Neural progenitor cell (in vitro differentiated cells): ENCODE measurements at regions not wholly inside any gene's neighbourhood (a gene's known extent, or its start where the extent isn't known, plus 50 kb on each side); places are given as distances from the start of the nearest gene placed in this dataset.

Experiments used
- DNase-seq: peaks from one replicate; pipeline ENCODE4 v3.0.0-alpha.2; 2016; ENCODE audit warnings: low spot score
- H2AFZ ChIP-seq: fragments of 200-600 bp; sonication (generic); replicated peaks from 2 replicates; pipeline ENCODE4 v1.6.1; 2016; ENCODE audit warnings: antibody characterized with exemption
- H3F3A ChIP-seq: fragments of 200-600 bp; sonication (generic); 2 replicates; pipeline ENCODE4 v1.6.1; 2016; ENCODE audit warnings: antibody characterized with exemption, low read depth
- H3K27ac ChIP-seq: fragments of 200-600 bp; sonication (generic); 2 replicates; pipeline ENCODE4 v1.5.1; 2016; ENCODE audit warnings: mild to moderate bottlenecking
- H3K27me3 ChIP-seq: fragments of 200-600 bp; sonication (generic); 2 replicates; pipeline ENCODE4 v1.6.1; 2016; ENCODE audit warnings: mild to moderate bottlenecking, moderate library complexity
- H3K36me3 ChIP-seq: fragments of 200-600 bp; sonication (generic); 2 replicates; pipeline ENCODE4 v1.5.1; 2016
- H3K4me1 ChIP-seq: fragments of 200-600 bp; sonication (generic); 2 replicates; pipeline ENCODE4 v1.6.1; 2016; ENCODE audit warnings: mixed run types
- H3K4me2 ChIP-seq: fragments of 200-600 bp; sonication (generic); 2 replicates; pipeline ENCODE4 v1.6.1; 2016
- H3K4me3 ChIP-seq: fragments of 200-600 bp; sonication (generic); 2 replicates; pipeline ENCODE4 v1.5.1; 2016
- H3K79me2 ChIP-seq: fragments of 200-600 bp; sonication (generic); 2 replicates; pipeline ENCODE4 v1.6.1; 2016; ENCODE audit warnings: low read depth
- H3K9ac ChIP-seq: fragments of 200-600 bp; sonication (generic); 2 replicates; pipeline ENCODE4 v1.6.1; 2016
- H3K9me3 ChIP-seq: fragments of 200-600 bp; sonication (generic); 2 replicates; pipeline ENCODE4 v1.5.1; 2016; ENCODE audit warnings: low read depth
- H4K20me1 ChIP-seq: fragments of 200-600 bp; sonication (generic); 2 replicates; pipeline ENCODE4 v1.6.1; 2016; ENCODE audit warnings: low read depth
- H3K27ac Mint-ChIP-seq: 3 replicates; pipeline ENCODE4 v1.8.0; 2021; ENCODE audit warnings: mixed read lengths
- H3K27me3 Mint-ChIP-seq: 2 replicates; pipeline ENCODE4 v1.8.0; 2022; ENCODE audit warnings: low read depth, mild to moderate bottlenecking, inconsistent platforms, moderate library complexity, mixed read lengths; ENCODE audit not compliant: insufficient read depth
- H3K36me3 Mint-ChIP-seq: 3 replicates; pipeline ENCODE4 v1.8.0; 2021; ENCODE audit warnings: mixed read lengths
- H3K4me1 Mint-ChIP-seq: 3 replicates; pipeline ENCODE4 v1.8.0; 2021; ENCODE audit warnings: mixed read lengths
- H3K4me3 Mint-ChIP-seq: 3 replicates; pipeline ENCODE4 v1.8.0; 2021; ENCODE audit warnings: mild to moderate bottlenecking, moderate library complexity, mixed read lengths
- H3K9me3 Mint-ChIP-seq: 3 replicates; pipeline ENCODE4 v1.8.0; 2020; ENCODE audit warnings: mixed read lengths
- CTCF ChIP-seq: fragments of 200-600 bp; sonication (generic); IDR thresholded peaks from 2 replicates; pipeline ENCODE4 v1.5.1; 2017; ENCODE audit warnings: antibody characterized with exemption, mild to moderate bottlenecking
- EZH2 ChIP-seq: fragments of 200-600 bp; sonication (generic); IDR thresholded peaks from 2 replicates; pipeline ENCODE4 v1.6.1; 2017; ENCODE audit warnings: antibody characterized with exemption, mild to moderate bottlenecking, moderate library complexity
- EZH2phosphoT487 ChIP-seq: fragments of 200-600 bp; sonication (generic); IDR thresholded peaks from 2 replicates; pipeline ENCODE4 v1.6.1; 2017; ENCODE audit warnings: antibody characterized with exemption

- Mint-ChIP-seq H3K27me3 (peaks cover 2% of the 10 kb centered on the region), H3K9me3 (peaks cover 5% of the 10 kb centered on the region), H3K36me3 (no peaks in the 10 kb centered on the region), H3K27ac (no peak overlapping the region), H3K4me3 (no peak overlapping the region), H3K4me1 (no peaks in the 10 kb centered on the region)
- Histone ChIP-seq H3K4me2 (no peak overlapping the region), H3K36me3 (no peaks in the 10 kb centered on the region), H3F3A (no peaks in the 10 kb centered on the region), H3K27ac (no peak overlapping the region), H3K9ac (no peak overlapping the region), H3K9me3 (peaks cover 4% of the 10 kb centered on the region), H3K4me1 (no peaks in the 10 kb centered on the region), H3K79me2 (no peaks in the 10 kb centered on the region), H3K4me3 (no peak overlapping the region), H4K20me1 (no peaks in the 10 kb centered on the region), H2AFZ (no peak overlapping the region), H3K27me3 (no peaks in the 10 kb centered on the region)
- no peak for DNase-seq
- no peak for TF ChIP-seq CTCF
- TF ChIP-seq EZH2 = no peak
- no peak for TF ChIP-seq EZH2phosphoT487
Measured at GRCh38 chr5:4866131-4866659, 273.9 kb upstream of the ADAMTS16 start.

- Histone ChIP-seq H2AFZ (no peak overlapping the region), H3F3A (no peaks in the 10 kb centered on the region), H3K27ac (no peak overlapping the region), H3K9ac (no peak overlapping the region), H3K4me1 (no peaks in the 10 kb centered on the region), H3K4me2 (no peak overlapping the region), H3K27me3 (no peaks in the 10 kb centered on the region), H3K79me2 (no peaks in the 10 kb centered on the region), H4K20me1 (no peaks in the 10 kb centered on the region), H3K9me3 (peaks cover 4% of the 10 kb centered on the region), H3K36me3 (no peaks in the 10 kb centered on the region), H3K4me3 (no peak overlapping the region)
- Mint-ChIP-seq H3K4me1 (no peaks in the 10 kb centered on the region), H3K27ac (no peak overlapping the region), H3K4me3 (no peak overlapping the region), H3K36me3 (no peaks in the 10 kb centered on the region), H3K9me3 (peaks cover 5% of the 10 kb centered on the region), H3K27me3 (peaks cover 2% of the 10 kb centered on the region)
- TF ChIP-seq EZH2 (no peak), EZH2phosphoT487 (no peak), CTCF (no peak)
- no peak for DNase-seq
Measured at GRCh38 chr5:4866817-4867216, 273.3 kb upstream of the ADAMTS16 start.

- Histone ChIP-seq H3K9ac (no peak overlapping the region), H3K27me3 (no peaks in the 10 kb centered on the region), H3K27ac (no peak overlapping the region), H4K20me1 (no peaks in the 10 kb centered on the region), H3K4me3 (no peak overlapping the region), H3K9me3 (peaks cover 4% of the 10 kb centered on the region), H3F3A (no peaks in the 10 kb centered on the region), H3K79me2 (no peaks in the 10 kb centered on the region), H2AFZ (no peak overlapping the region), H3K36me3 (no peaks in the 10 kb centered on the region), H3K4me1 (no peaks in the 10 kb centered on the region), H3K4me2 (no peak overlapping the region)
- peak; percentile 79 for DNase-seq
- H3K9me3 Mint-ChIP-seq = peaks cover 5% of the 10 kb centered on the region
- peaks cover 2% of the 10 kb centered on the region for H3K27me3 Mint-ChIP-seq
- no peak overlapping the region for H3K4me3 Mint-ChIP-seq
- H3K4me1 Mint-ChIP-seq = no peaks in the 10 kb centered on the region
- no peak overlapping the region for H3K27ac Mint-ChIP-seq
- H3K36me3 Mint-ChIP-seq = no peaks in the 10 kb centered on the region
- TF ChIP-seq CTCF = peak; percentile 88
- no peak for TF ChIP-seq EZH2
- TF ChIP-seq EZH2phosphoT487 = no peak
Measured at GRCh38 chr5:4868140-4868735, 271.9 kb upstream of the ADAMTS16 start.
